Fibroblast of skin of left biceps (primary cell): ENCODE measurements at regions not wholly inside any gene's neighbourhood (a gene's known extent, or its start where the extent isn't known, plus 50 kb on each side); places are given as distances from the start of the nearest gene placed in this dataset.

Source experiments
- DNase-seq, 2 experiments: peaks; one replicate each; pipeline ENCODE4 v3.0.0-alpha.2; 2013; ENCODE audit warnings: low read depth in 2 of 2

DNA sequence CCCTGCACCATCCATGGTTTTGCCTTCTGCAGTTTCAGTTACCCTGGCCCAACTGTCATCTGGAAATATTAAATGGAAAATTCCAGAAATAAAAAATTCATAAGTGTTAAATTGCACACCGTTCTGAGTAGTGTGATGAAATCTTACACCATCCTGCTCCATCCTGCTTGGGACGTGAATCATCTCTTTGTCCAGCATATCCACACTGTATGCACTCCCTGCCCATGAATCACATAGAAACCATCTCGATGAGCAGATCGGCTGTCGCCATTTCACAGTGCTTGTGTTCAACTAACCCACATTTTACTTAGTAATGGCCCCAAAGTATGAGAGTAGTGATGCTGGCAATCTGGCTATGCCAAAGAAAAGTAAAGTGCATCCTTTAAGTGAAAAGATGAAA lies 105.9 kb upstream of the ID4 start:
- peak; percentile 86 to 89 for DNase-seq

DNA sequence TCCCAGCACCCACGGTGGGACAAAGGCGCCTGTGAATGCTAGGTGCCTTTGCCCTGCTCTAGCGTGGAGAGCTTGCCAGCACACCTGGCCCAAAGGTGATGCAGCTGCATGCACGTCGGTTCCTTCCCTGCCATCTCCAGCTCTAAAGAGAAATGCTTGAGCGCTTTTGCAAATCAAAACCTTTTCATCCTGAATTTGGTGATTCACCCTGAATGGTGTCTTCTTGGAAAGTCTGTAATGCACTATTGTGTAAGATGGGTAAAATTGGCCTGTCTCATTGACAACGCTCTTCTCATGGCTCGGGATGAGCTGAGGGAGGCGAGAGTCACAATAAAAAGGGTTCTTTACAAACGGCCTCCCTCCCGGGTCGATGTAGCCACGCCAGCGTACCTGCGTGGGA lies 103.1 kb upstream of the ID4 start:
- DNase-seq = no peak

- no peak for DNase-seq
These were observed 102.7 kb upstream of the ID4 start for GRCh38 chr6:19734519-19734918.

- no peak for DNase-seq
These were observed 101.1 kb upstream of the ID4 start for GRCh38 chr6:19736066-19736465.

DNA sequence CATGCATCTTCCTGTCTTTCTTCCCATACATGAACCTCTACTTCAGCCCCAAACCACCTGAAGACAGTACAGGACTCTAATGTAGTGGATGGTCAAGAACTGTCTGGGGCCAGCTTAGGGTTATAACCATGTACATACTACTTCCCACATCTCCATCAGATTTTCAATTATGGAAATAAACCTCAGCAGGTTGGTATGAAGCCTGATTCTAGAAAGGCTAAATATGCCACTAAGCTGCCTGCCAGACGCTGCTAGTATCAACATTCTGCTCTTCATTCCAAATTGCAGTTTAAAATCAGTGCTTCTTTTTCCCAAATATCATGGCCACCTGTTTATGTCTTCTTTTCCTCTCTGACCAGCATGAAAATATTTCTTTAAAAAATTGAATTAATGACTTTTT lies 99.2 kb upstream of the ID4 start:
- no peak for DNase-seq

GRCh38 chr6:19749722-19750121 lies 87.4 kb upstream of the ID4 start:
- DNase-seq = no peak

DNA sequence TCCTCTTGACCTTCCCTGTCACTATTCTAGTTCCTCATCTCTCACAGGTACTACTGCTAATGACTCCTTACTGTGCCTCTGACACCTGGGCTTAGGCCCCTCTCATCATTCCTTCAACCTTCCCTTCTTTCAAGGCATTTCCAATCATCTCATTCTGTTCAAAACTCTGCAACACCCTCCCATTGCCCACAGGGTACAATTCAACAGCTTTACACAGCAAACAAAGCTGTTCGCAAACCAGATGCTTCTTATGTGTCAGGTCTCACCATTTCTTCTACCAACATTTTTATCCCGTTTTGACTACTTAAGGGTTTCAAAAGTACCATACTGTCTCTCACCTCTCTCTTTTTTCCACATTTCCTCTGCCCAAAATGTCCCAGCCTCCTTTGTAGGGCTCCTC lies 84.4 kb upstream of the ID4 start:
- DNase-seq = no peak

- no peak for DNase-seq
These were observed 83.3 kb upstream of the ID4 start for GRCh38 chr6:19753826-19754225.

- no peak for DNase-seq
These were observed 82.5 kb upstream of the ID4 start for GRCh38 chr6:19754686-19755085.

DNA sequence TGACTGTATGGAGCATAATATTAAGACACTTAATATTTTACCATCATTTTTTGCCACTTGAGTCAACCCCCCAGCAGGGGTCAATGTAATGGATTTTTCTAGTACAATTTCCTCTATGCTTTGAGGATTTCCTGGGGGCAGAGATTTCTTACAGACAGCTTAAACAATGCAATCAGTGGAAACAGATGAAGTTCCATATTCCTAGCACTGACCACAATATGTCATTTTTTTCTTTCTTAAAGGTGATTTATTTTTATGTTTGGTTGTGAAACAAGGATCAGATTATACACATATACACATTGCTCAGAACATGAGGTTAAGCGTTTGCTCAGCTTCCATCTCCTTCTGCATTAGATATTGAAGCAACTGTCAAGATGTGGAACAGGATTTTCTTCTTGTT lies 82.0 kb upstream of the ID4 start:
- peak; percentile 68 to 75 for DNase-seq

DNA sequence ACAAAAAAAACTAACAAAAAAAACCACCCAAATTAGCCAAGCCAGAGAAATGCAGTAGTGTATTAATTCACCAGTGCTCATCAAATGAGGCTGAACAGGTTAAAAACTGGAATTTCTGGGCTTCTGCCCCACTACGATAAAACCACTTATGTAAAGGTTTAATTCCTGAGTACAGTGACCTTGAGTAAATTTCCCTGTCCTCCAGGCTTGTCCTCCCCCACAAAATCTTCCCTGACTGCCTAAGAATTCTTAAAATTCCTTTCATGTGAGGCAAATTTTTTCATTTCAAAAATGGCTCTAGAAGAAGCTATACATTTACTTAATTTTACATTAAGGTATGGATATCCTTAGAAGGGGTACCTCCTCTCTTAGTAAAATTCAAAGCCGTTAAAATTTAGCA lies 80.1 kb upstream of the ID4 start:
- no peak for DNase-seq

GRCh38 chr6:19759117-19759880 lies 77.9 kb upstream of the ID4 start:
- peak in 1 of 2 experiments; percentile 43 for DNase-seq

DNA sequence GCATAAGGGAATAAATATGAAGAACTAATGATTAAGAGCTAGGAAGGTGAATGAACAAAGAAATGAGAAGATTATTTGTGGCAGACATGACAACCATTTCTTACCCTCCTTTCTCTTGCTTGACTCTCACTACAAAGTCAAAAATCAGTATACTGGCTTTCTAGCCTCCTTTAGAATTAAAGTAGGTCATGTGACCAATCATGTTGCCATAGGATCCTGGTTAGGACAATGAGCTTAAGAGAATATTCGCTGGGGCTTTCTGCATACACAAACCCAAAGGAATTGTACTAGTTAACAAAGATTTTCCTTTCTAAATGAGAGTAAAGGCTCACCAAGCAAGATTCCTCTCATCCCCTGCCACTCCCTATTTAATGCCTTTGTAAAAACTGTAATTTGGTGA lies 76.0 kb upstream of the ID4 start:
- no peak for DNase-seq

DNA sequence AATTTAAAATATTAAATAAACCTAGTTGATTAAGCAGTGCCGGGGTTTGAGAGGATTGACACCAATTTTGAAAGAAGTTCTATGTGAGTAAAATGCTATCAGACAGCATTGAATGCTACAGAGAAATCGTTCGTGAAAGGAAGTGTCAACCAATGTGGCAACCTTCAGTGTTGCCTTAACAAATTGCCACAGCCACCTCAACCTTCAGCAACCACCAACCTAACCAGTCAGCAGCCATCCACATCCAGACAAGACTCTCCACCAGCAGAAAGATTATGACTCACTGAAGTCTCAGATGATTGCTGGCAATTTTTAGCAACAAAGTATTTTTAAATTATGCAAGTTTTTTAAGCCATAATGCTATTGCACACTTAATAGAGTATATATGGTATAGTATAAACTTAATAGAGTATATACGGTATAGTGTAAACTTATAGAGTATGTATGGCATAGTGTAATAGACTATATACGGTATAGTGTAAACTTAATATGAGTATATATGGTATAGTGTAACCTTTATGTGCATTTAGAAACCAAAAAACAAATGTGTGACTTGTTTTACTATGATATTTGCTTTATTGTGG lies 65.3 kb upstream of the ID4 start:
- DNase-seq = peak in 1 of 2 experiments; percentile 22

DNA sequence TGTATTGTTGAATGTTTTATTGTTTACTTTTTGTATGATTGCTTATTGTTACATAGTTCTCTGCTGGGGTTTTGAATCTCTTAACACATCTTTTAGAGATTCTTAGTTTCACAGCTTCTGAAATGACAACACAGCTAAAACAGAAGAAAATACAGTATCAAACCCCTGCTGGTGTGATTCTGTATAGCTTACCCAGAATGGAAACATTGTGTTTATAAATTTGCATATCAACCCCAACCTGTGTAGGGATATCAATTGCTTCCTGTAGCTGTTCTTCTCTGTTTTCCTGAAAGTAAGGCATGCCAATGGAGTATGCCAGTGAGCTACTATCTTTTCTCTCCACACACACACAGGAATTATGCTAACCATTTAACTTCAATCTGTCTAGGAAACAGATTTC lies 64.3 kb upstream of the ID4 start:
- DNase-seq = no peak

DNA sequence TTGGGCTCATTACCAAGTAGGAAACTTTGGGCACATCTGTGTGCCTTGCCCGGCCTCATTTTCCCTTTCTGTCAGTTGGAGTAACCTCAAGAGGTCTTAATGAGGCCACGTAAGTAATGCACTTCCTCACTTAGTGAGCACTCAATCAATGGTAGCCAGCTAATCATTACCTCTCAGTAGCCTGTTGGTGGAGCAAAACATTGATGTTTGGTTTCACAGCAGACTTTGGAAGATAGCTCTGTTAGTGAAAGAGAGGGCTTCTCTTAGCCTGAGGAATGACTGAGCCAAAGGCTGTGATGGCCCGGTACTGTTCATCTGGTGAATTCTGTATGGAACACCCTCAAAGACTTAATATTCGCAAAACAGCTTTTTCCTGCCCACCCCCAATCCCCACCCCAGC lies 55.9 kb upstream of the ID4 start:
- no peak for DNase-seq

DNA sequence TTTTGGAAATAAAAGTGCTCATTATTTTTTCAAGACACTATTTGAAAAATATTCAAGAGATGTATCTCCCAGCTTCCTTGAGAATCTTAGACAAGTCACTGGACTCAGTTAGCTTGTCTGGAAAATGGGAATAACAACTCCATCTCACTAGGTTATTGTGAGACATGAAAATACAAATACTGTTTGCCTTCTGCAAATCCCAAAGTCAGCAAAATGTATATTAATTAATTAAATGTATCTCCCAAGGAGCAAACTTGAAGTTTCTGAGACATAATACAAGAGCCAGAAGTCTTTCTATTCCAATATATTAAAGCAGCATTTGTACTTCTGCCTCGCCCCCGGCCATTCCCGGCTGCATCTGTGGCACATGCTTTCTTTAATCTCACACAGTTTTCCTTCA lies 54.6 kb upstream of the ID4 start:
- no peak for DNase-seq
